Tibial artery (tissue), 4 donors: ENCODE measurements at regions not wholly inside any gene's neighbourhood (a gene's known extent, or its start where the extent isn't known, plus 50 kb on each side); places are given as distances from the start of the nearest gene placed in this dataset.

Source experiments
- DNase-seq, 2 donors: peaks; one replicate each; pipeline ENCODE4 v3.0.0-alpha.2; 2019
- H3K27ac ChIP-seq, 2 donors: fragments of 200-600 bp; sonication (generic) in 1 of 2; 1 replicate in 1 of 2; 2 replicates in 1 of 2; pipeline ENCODE4 v1.5.1; 2018 to 2019; ENCODE audit warnings: mild to moderate bottlenecking in 1 of 2
- H3K27me3 ChIP-seq, 2 donors: fragments of 200-600 bp; sonication (generic) in 1 of 2; one replicate each; pipeline versions ENCODE4 v1.5.1 to v1.6.0; 2016 to 2019
- H3K36me3 ChIP-seq, 3 donors: fragments of 200-600 bp; sonication (generic) in 2 of 3; one replicate each; pipeline ENCODE4 v1.5.1; 2016 to 2019; ENCODE audit warnings: mild to moderate bottlenecking in 2 of 3
- H3K4me1 ChIP-seq, 4 donors: fragments of 200-600 bp; sonication (generic) in 2 of 4; 1 replicate in 3 of 4; 2 replicates in 1 of 4; pipeline ENCODE4 v1.5.1; 2016 to 2019
- H3K4me3 ChIP-seq, 2 donors: fragments of 200-600 bp; sonication (generic) in 1 of 2; 1 replicate in 1 of 2; 2 replicates in 1 of 2; pipeline ENCODE4 v1.5.1; 2018 to 2019; ENCODE audit warnings: mild to moderate bottlenecking in 2 of 2
- H3K9me3 ChIP-seq, 3 donors: fragments of 200-600 bp; sonication (generic) in 1 of 3; one replicate each; pipeline ENCODE4 v1.5.1; 2016 to 2019
- intact Hi-C: fragments of 100-400 bp; cut with DNase I; formaldehyde crosslinking; loops from one replicate; pipeline ENCODE4 v1.15.0; 2023; ENCODE audit warnings: low total_unique reads
- TF ChIP-seq, protein P1 (sequence below), 2 experiments: fragments of 200-600 bp in 1 of 2; fragments of 450-650 bp in 1 of 2; IDR thresholded peaks; one replicate each; pipeline ENCODE4 v1.5.1; 2017 to 2019; ENCODE audit warnings: antibody characterized with exemption in 2 of 2, mild to moderate bottlenecking in 1 of 2, moderate library complexity in 1 of 2

DNA sequence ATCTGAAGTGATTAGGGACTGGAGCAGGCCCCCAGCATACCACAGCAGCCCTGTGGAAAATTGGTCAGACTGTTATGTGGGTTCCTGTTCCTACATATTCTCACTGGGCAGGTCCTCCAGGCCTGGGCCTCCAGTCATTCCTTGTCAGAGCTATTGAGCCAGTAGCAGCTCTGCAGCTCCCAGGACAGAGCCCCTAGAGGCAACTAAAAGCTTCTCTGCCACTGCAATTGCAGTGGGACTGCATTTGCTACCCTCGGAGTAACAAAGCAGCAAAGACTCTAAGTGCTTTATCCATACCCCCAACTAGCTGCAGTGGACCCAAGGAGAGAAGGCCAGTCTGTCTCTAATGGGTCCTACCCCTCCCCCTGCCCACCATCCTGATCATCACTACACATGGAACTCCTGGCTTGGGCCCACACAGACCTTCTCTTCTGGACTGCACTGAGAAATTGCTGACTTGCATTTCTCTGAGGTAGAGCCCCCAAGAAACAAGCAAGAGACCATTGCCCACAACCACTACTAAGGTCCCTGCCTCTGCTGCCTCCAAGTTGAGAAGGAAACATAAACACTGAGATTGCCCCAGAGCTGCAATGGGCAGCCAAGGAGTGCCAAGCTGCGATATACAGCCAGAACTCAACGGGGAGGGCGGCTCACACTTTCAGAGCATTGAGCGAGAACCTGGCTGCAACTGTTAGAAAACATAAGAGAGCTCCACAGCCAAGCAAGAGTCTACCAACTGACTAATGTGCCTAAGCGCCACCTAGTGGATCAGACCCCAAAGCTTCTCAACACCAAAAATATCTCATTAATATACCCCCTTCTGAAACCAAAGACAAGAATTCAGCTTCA lies 738.7 kb upstream of the NDST4 start:
- H3K36me3 ChIP-seq = no peaks in the 10 kb centered on the region
- H3K4me3 ChIP-seq = no peak overlapping the region
- H3K27ac ChIP-seq = no peak overlapping the region
- H3K27me3 ChIP-seq = no peaks in the 10 kb centered on the region
- intact Hi-C loops = no loop called here
- TF ChIP-seq, protein P1, sequence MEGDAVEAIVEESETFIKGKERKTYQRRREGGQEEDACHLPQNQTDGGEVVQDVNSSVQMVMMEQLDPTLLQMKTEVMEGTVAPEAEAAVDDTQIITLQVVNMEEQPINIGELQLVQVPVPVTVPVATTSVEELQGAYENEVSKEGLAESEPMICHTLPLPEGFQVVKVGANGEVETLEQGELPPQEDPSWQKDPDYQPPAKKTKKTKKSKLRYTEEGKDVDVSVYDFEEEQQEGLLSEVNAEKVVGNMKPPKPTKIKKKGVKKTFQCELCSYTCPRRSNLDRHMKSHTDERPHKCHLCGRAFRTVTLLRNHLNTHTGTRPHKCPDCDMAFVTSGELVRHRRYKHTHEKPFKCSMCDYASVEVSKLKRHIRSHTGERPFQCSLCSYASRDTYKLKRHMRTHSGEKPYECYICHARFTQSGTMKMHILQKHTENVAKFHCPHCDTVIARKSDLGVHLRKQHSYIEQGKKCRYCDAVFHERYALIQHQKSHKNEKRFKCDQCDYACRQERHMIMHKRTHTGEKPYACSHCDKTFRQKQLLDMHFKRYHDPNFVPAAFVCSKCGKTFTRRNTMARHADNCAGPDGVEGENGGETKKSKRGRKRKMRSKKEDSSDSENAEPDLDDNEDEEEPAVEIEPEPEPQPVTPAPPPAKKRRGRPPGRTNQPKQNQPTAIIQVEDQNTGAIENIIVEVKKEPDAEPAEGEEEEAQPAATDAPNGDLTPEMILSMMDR (IDR thresholded peaks at IDR 0.05) = peak in 1 of 2 experiments; percentile 10
- no peaks in the 10 kb centered on the region for H3K4me1 ChIP-seq
- DNase-seq = peak; percentile 25 to 55
- no peaks in the 10 kb centered on the region for H3K9me3 ChIP-seq

GRCh38 chr4:115850799-115851509 lies 737.5 kb upstream of the NDST4 start:
- Histone ChIP-seq H3K4me3 (no peak overlapping the region), H3K4me1 (no peaks in the 10 kb centered on the region), H3K9me3 (no peaks in the 10 kb centered on the region), H3K27ac (no peak overlapping the region), H3K36me3 (no peaks in the 10 kb centered on the region), H3K27me3 (no peaks in the 10 kb centered on the region)
- TF ChIP-seq, protein P1 (IDR thresholded peaks at IDR 0.05) = no peak
- DNase-seq = no peak
- intact Hi-C loops = no loop called here

DNA sequence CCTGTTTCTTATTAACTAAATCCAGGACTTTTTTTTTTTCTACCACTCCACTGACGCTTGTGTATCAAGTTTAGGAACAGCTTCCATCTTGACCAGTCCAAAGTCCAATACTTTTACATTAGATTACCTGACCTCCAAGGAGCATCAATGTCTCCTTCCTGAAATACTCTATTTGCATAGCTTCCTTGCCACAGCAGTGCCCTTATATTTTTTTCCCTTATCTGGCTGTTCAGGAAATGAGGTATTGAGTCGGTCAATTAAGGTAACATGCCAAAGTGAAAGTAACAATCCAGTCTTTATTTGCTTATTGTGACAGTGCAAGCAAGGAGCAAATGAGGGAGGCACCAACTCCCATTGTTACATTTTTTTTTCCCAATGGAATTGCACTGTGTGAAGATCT lies 730.8 kb upstream of the NDST4 start:
- no peaks in the 10 kb centered on the region for H3K9me3 ChIP-seq
- no peaks in the 10 kb centered on the region for H3K27me3 ChIP-seq
- no peaks in the 10 kb centered on the region for H3K4me1 ChIP-seq
- TF ChIP-seq, protein P1 (IDR thresholded peaks at IDR 0.05) = no peak
- H3K4me3 ChIP-seq = no peak overlapping the region
- intact Hi-C loops = no loop called here
- DNase-seq = no peak
- H3K27ac ChIP-seq = no peak overlapping the region
- no peaks in the 10 kb centered on the region for H3K36me3 ChIP-seq

- Histone ChIP-seq H3K4me1 (no peaks in the 10 kb centered on the region), H3K4me3 (no peak overlapping the region), H3K9me3 (peaks cover 0 to 4% (median 0%) of the 10 kb centered on the region in 3 donors), H3K27me3 (no peaks in the 10 kb centered on the region), H3K36me3 (no peaks in the 10 kb centered on the region), H3K27ac (no peak overlapping the region)
- intact Hi-C loops = no loop called here
- TF ChIP-seq, protein P1 (IDR thresholded peaks at IDR 0.05) = no peak
- no peak for DNase-seq
Observed at GRCh38 chr4:115841871-115842270, 728.5 kb upstream of the NDST4 start.

DNA sequence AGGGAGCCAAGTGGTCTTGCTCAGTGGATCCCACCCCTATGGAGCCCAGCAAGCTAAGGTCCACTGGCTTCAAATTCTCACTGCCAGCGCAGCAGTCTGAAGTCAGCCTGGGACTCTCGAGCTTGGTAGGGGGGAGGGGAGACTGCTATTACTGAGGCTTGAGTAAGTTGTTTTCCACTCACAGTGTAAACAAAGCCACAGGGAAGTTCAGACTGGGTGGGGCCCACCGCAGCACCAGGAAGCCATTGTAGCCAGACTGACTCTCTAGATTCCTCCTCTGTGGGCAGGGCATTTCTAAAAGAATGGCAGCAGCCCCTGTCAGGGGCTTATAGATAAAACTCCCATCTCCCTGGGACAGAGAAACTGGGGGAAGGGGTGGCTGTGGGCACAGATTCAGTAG lies 721.0 kb upstream of the NDST4 start:
- Histone ChIP-seq H3K27me3 (no peaks in the 10 kb centered on the region), H3K27ac (no peak overlapping the region), H3K9me3 (peaks cover 0 to 11% (median 0%) of the 10 kb centered on the region in 3 donors), H3K4me1 (no peaks in the 10 kb centered on the region), H3K4me3 (no peak overlapping the region), H3K36me3 (no peaks in the 10 kb centered on the region)
- intact Hi-C loops = no loop called here
- TF ChIP-seq, protein P1 (IDR thresholded peaks at IDR 0.05) = no peak
- no peak for DNase-seq
